ENCODE measurements at regions not wholly inside any gene's neighbourhood (a gene's known extent, or its start where the extent isn't known, plus 50 kb on each side); places are given as distances from the start of the nearest gene placed in this dataset.

DNA sequence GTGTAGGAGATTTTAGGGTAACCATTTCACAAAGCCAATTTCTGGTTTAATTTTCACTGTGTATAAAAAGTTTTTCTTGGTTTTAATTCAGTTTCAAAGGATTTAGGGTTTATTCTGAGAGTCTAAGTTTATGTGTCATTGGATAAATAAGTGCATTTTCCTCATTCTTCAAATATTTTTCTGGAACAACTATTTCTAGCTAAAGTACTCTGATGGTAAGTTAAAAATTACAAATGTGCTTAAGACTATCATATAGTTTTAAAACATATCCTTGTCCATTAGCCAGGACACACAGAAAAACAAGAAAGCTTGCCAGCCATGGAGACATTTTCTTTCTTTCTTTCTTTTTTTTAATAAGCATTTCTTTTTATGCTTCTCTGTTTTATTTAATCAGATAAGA lies 333.0 kb downstream of the RFPL4B start:
- Histone ChIP-seq H3K4me1 (ENCODE audit: insufficient read depth) (no peaks in the 10 kb centered on the region), H3K79me2 (replicated peaks; ENCODE audit: insufficient read depth) (no peaks in the 10 kb centered on the region), H3K9me2 (ENCODE audit: insufficient read depth) (no peaks in the 10 kb centered on the region), H3K36me3 (ENCODE audit: insufficient read depth) (no peaks in the 10 kb centered on the region), H4K20me1 (replicated peaks; ENCODE audit: insufficient read depth) (no peaks in the 10 kb centered on the region), H3F3A (replicated peaks; ENCODE audit: low read depth) (no peaks in the 10 kb centered on the region), H3K4me3 (no peak overlapping the region), H3K27me3 (ENCODE audit: insufficient read depth) (no peaks in the 10 kb centered on the region), H2AFZ (no peak overlapping the region), H3K27ac (ENCODE audit: low read depth) (no peak overlapping the region), H3K4me2 (no peak overlapping the region)
- TF ChIP-seq EZH2 (IDR thresholded peaks at IDR 0.05; ENCODE audit: low read depth, unreplicated experiment) (no peak), CTCF (conservative IDR thresholded peaks at IDR 0.05; ENCODE audit: low read depth in 2 of 2) (no peak), CREB1 (CRISPR knock-in tag; IDR thresholded peaks at IDR 0.05; ENCODE audit: low read depth) (no peak), NANOG (IDR thresholded peaks at IDR 0.05; ENCODE audit: borderline replicate concordance) (no peak), REST (IDR thresholded peaks at IDR 0.05; ENCODE audit: unreplicated experiment) (no peak), POLR2AphosphoS5 (IDR thresholded peaks at IDR 0.05; ENCODE audit: low read depth) (no peak), JUNB (IDR thresholded peaks at IDR 0.05; ENCODE audit: unreplicated experiment) (no peak), EZH2phosphoT487 (IDR thresholded peaks at IDR 0.05; ENCODE audit: unreplicated experiment) (no peak), ETS1 (IDR thresholded peaks at IDR 0.05) (no peak), ZNF331 (CRISPR knock-in tag; IDR thresholded peaks at IDR 0.05; ENCODE audit: low read depth) (no peak), STAT1 (IDR thresholded peaks at IDR 0.05; ENCODE audit: unreplicated experiment) (no peak), ZNF114 (CRISPR knock-in tag; IDR thresholded peaks at IDR 0.05) (no peak)
- TF ChIP-seq, protein P1, sequence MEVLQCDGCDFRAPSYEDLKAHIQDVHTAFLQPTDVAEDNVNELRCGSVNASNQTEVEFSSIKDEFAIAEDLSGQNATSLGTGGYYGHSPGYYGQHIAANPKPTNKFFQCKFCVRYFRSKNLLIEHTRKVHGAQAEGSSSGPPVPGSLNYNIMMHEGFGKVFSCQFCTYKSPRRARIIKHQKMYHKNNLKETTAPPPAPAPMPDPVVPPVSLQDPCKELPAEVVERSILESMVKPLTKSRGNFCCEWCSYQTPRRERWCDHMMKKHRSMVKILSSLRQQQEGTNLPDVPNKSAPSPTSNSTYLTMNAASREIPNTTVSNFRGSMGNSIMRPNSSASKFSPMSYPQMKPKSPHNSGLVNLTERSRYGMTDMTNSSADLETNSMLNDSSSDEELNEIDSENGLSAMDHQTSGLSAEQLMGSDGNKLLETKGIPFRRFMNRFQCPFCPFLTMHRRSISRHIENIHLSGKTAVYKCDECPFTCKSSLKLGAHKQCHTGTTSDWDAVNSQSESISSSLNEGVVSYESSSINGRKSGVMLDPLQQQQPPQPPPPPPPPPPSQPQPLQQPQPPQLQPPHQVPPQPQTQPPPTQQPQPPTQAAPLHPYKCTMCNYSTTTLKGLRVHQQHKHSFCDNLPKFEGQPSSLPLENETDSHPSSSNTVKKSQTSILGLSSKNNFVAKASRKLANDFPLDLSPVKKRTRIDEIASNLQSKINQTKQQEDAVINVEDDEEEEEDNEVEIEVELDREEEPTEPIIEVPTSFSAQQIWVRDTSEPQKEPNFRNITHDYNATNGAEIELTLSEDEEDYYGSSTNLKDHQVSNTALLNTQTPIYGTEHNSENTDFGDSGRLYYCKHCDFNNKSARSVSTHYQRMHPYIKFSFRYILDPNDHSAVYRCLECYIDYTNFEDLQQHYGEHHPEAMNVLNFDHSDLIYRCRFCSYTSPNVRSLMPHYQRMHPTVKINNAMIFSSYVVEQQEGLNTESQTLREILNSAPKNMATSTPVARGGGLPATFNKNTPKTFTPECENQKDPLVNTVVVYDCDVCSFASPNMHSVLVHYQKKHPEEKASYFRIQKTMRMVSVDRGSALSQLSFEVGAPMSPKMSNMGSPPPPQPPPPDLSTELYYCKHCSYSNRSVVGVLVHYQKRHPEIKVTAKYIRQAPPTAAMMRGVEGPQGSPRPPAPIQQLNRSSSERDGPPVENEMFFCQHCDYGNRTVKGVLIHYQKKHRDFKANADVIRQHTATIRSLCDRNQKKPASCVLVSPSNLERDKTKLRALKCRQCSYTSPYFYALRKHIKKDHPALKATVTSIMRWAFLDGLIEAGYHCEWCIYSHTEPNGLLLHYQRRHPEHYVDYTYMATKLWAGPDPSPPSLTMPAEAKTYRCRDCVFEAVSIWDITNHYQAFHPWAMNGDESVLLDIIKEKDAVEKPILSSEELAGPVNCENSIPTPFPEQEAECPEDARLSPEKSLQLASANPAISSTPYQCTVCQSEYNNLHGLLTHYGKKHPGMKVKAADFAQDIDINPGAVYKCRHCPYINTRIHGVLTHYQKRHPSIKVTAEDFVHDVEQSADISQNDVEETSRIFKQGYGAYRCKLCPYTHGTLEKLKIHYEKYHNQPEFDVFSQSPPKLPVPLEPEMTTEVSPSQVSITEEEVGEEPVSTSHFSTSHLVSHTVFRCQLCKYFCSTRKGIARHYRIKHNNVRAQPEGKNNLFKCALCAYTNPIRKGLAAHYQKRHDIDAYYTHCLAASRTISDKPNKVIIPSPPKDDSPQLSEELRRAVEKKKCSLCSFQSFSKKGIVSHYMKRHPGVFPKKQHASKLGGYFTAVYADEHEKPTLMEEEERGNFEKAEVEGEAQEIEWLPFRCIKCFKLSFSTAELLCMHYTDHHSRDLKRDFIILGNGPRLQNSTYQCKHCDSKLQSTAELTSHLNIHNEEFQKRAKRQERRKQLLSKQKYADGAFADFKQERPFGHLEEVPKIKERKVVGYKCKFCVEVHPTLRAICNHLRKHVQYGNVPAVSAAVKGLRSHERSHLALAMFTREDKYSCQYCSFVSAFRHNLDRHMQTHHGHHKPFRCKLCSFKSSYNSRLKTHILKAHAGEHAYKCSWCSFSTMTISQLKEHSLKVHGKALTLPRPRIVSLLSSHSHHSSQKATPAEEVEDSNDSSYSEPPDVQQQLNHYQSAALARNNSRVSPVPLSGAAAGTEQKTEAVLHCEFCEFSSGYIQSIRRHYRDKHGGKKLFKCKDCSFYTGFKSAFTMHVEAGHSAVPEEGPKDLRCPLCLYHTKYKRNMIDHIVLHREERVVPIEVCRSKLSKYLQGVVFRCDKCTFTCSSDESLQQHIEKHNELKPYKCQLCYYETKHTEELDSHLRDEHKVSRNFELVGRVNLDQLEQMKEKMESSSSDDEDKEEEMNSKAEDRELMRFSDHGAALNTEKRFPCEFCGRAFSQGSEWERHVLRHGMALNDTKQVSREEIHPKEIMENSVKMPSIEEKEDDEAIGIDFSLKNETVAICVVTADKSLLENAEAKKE (CRISPR knock-in tag; IDR thresholded peaks at IDR 0.05) = no peak
- ATAC-seq (no peak), DNase-seq (ENCODE audit: low spot score) (no peak)
- Mint-ChIP-seq H3K27me3 (ENCODE audit: insufficient read depth, low read depth, poor library complexity) (no peaks in the 10 kb centered on the region), H3K27ac (no peak overlapping the region), H3K9me3 (peaks cover 2% of the 10 kb centered on the region; the same call in 1 of the 3 replicates), H3K36me3 (ENCODE audit: low read depth) (no peaks in the 10 kb centered on the region; the same call in 2 of the 3 replicates), H3K4me1 (no peaks in the 10 kb centered on the region), H3K4me3 (no peak overlapping the region)
